ENCODE measurements at regions not wholly inside any gene's neighbourhood (a gene's known extent, or its start where the extent isn't known, plus 50 kb on each side); places are given as distances from the start of the nearest gene placed in this dataset.

DNA sequence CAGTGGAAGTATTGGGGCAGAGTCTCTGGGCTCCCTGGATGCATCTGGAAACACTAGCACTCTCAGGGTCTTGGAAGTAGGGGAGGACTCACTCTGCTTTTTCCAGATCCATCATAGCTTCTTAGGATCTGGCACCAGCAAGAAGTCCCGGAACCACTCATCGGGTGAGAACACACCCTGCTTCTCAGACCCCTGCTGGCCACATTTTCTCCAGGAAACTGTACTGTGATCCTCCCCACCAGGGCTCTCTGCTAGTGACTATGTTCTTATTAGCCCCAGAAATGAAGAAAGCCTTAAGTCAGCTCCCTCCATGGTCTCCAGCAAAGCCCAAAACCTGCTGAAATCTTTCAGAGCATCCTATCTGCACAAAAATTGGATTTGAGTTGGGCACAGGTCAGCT lies 197.3 kb upstream of the GADL1 start:
- TF ChIP-seq EZH2phosphoT487 (IDR thresholded peaks at IDR 0.05; ENCODE audit: insufficient read depth, low read depth): no peak
- no peak for TF ChIP-seq EZH2 (IDR thresholded peaks at IDR 0.05; ENCODE audit: insufficient read depth, poor library complexity, severe bottlenecking)

All from GM23248 (cell line).